ENCODE measurements at regions not wholly inside any gene's neighbourhood (a gene's known extent, or its start where the extent isn't known, plus 50 kb on each side); places are given as distances from the start of the nearest gene placed in this dataset.
"Not testable (repeated sequence)": the region's sequence is repeated elsewhere in the genome, so short reads cannot be mapped to it uniquely, and the experiment has no call there.

- DNase-seq (ENCODE audit: low read depth), result no peak
Observed at GRCh38 chr7:156547884-156548561, 92.6 kb upstream of the RNF32 start.

- DNase-seq (ENCODE audit: low read depth), result no peak
Observed at GRCh38 chr7:156545979-156546378, 94.6 kb upstream of the RNF32 start.

- no peak for DNase-seq (ENCODE audit: low read depth)
Observed at GRCh38 chr7:156544919-156545715, 95.5 kb upstream of the RNF32 start.

- no peak for DNase-seq (ENCODE audit: low read depth)
Observed at GRCh38 chr7:156543699-156544598, 96.6 kb upstream of the RNF32 start.

- DNase-seq (ENCODE audit: low read depth), result no peak
Observed at GRCh38 chr7:156540619-156541165, 99.9 kb upstream of the RNF32 start.

- no peak for DNase-seq (ENCODE audit: low read depth)
Observed at GRCh38 chr7:156539999-156540398, 100.6 kb upstream of the RNF32 start.

GRCh38 chr7:156537006-156537405 lies 103.6 kb upstream of the RNF32 start:
- DNase-seq (ENCODE audit: low read depth), result no peak

GRCh38 chr7:156534925-156535324 lies 105.6 kb upstream of the RNF32 start:
- no peak for DNase-seq (ENCODE audit: low read depth)

- DNase-seq (ENCODE audit: low read depth), result no peak
Observed at GRCh38 chr7:156533964-156534363, 106.6 kb upstream of the RNF32 start.

GRCh38 chr7:156533420-156533819 lies 107.2 kb upstream of the RNF32 start:
- DNase-seq (ENCODE audit: low read depth), result no peak

GRCh38 chr7:156532016-156532602 lies 108.5 kb upstream of the RNF32 start:
- no peak for DNase-seq (ENCODE audit: low read depth)

GRCh38 chr7:156529956-156530355 lies 110.6 kb upstream of the RNF32 start:
- no peak for DNase-seq (ENCODE audit: low read depth)

GRCh38 chr7:156527458-156527890 lies 113.1 kb upstream of the RNF32 start:
- DNase-seq (ENCODE audit: low read depth), result no peak

- no peak for DNase-seq (ENCODE audit: low read depth)
Observed at GRCh38 chr7:156524818-156525597, 115.6 kb upstream of the RNF32 start.

GRCh38 chr7:156523447-156524048 lies 117.0 kb upstream of the RNF32 start:
- no peak for DNase-seq (ENCODE audit: low read depth)

GRCh38 chr7:156522801-156523200 lies 117.8 kb upstream of the RNF32 start:
- DNase-seq (ENCODE audit: low read depth), result no peak

GRCh38 chr7:156519070-156519469 lies 121.5 kb upstream of the RNF32 start:
- DNase-seq (ENCODE audit: low read depth), result no peak

GRCh38 chr7:156518466-156518865 lies 122.1 kb upstream of the RNF32 start:
- no peak for DNase-seq (ENCODE audit: low read depth)

GRCh38 chr7:156517858-156518257 lies 122.7 kb upstream of the RNF32 start:
- not testable (repeated sequence) for DNase-seq (ENCODE audit: low read depth)
